WTC11 (cell line): ENCODE measurements at regions not wholly inside any gene's neighbourhood (a gene's known extent, or its start where the extent isn't known, plus 50 kb on each side); places are given as distances from the start of the nearest gene placed in this dataset.

ENCODE experiments used
- ATAC-seq: fragments of 200-7000 bp; cut with Tn5 transposase; 2 replicates; pipeline ENCODE4 v1.10.0; 2021; ENCODE audit warnings: mild to moderate bottlenecking, moderate library complexity
- CTCF ChIA-PET: fragments of 300-600 bp; sonication (Branson Sonifier 250); formaldehyde crosslinking; loops from one replicate; lab custom pipeline; 2021; ENCODE audit warnings: antibody characterized with exemption; lab: Charles Lee
- POLR2A ChIA-PET: fragments of 350-600 bp; sonication (Branson Sonifier 250); formaldehyde crosslinking; loops from one replicate; lab custom pipeline; 2021; ENCODE audit warnings: antibody characterized with exemption; lab: Charles Lee
- DNase-seq: peaks from one replicate; pipeline ENCODE4 v3.0.0; 2021; ENCODE audit warnings: low spot score
- H3K27ac Mint-ChIP-seq: 2 replicates; pipeline ENCODE4 v1.8.0; 2021; ENCODE audit warnings: mixed read lengths
- H3K27me3 Mint-ChIP-seq: 2 replicates; pipeline ENCODE4 v1.8.0; 2021; ENCODE audit warnings: low read depth, mild to moderate bottlenecking, moderate library complexity, mixed read lengths
- H3K36me3 Mint-ChIP-seq: 2 replicates; pipeline ENCODE4 v1.8.0; 2021; ENCODE audit warnings: mixed read lengths
- H3K4me1 Mint-ChIP-seq: 2 replicates; pipeline ENCODE4 v1.8.0; 2022; ENCODE audit warnings: mixed read lengths
- H3K4me3 Mint-ChIP-seq: 2 replicates; pipeline ENCODE4 v1.8.0; 2021; ENCODE audit warnings: mild to moderate bottlenecking, moderate library complexity, mixed read lengths
- H3K9me3 Mint-ChIP-seq: 2 replicates; pipeline ENCODE4 v1.8.0; 2021; ENCODE audit warnings: mixed read lengths
- AR ChIP-seq: fragments of 250-450 bp; sonication (Bioruptor Pico); IDR thresholded peaks from 2 replicates; pipeline ENCODE4 v1.9.0; 2021; ENCODE audit warnings: mild to moderate bottlenecking
- CREM ChIP-seq: sonication (generic); formaldehyde crosslinking; IDR thresholded peaks from 2 replicates; pipeline ENCODE4 v1.8.1; 2022; ENCODE audit warnings: mild to moderate bottlenecking, missing genetic modification reagents, moderate library complexity
- ETV6 ChIP-seq: sonication (generic); formaldehyde crosslinking; IDR thresholded peaks from 2 replicates; pipeline ENCODE4 v1.8.1; 2022; ENCODE audit warnings: mild to moderate bottlenecking, missing genetic modification reagents
- FOXP1 ChIP-seq: sonication (generic); formaldehyde crosslinking; IDR thresholded peaks from 2 replicates; pipeline ENCODE4 v1.8.0; 2022; ENCODE audit warnings: missing genetic modification reagents, mild to moderate bottlenecking, moderate library complexity, borderline replicate concordance
- JAZF1 ChIP-seq: fragments of 250-450 bp; sonication (Bioruptor Pico); IDR thresholded peaks from 2 replicates; pipeline ENCODE4 v1.9.0; 2021; ENCODE audit warnings: moderate library complexity, mild to moderate bottlenecking, inconsistent platforms
- KAT7 ChIP-seq: sonication (generic); formaldehyde crosslinking; IDR thresholded peaks from 2 replicates; pipeline ENCODE4 v1.8.1; 2023; ENCODE audit warnings: missing genetic modification reagents, mild to moderate bottlenecking, borderline replicate concordance
- MAX ChIP-seq: sonication (generic); formaldehyde crosslinking; IDR thresholded peaks from 2 replicates; pipeline ENCODE4 v1.8.0; 2022; ENCODE audit warnings: mild to moderate bottlenecking, missing genetic modification reagents
- NFE2L1 ChIP-seq: sonication (generic); formaldehyde crosslinking; IDR thresholded peaks from 2 replicates; pipeline ENCODE4 v1.8.1; 2023; ENCODE audit warnings: missing genetic modification reagents
- PRRX2 ChIP-seq: fragments of 250-450 bp; sonication (Bioruptor Pico); IDR thresholded peaks from 2 replicates; pipeline ENCODE4 v1.8.0; 2021; ENCODE audit warnings: mild to moderate bottlenecking
- SP1 ChIP-seq: sonication (generic); formaldehyde crosslinking; conservative IDR thresholded peaks from 2 replicates; pipeline ENCODE4 v1.8.1; 2022; ENCODE audit warnings: missing genetic modification reagents
- STAT6 ChIP-seq: sonication (generic); formaldehyde crosslinking; conservative IDR thresholded peaks from 2 replicates; pipeline ENCODE4 v1.8.1; 2023; ENCODE audit warnings: mild to moderate bottlenecking, low read depth, missing genetic modification reagents, moderate library complexity
- TEAD4 ChIP-seq: sonication (generic); formaldehyde crosslinking; IDR thresholded peaks from 2 replicates; pipeline ENCODE4 v1.8.0; 2022; ENCODE audit warnings: mild to moderate bottlenecking, missing genetic modification reagents
- TP53 ChIP-seq: sonication (generic); formaldehyde crosslinking; IDR thresholded peaks from 2 replicates; pipeline ENCODE4 v1.8.1; 2023; ENCODE audit warnings: mild to moderate bottlenecking, missing genetic modification reagents
- USF1 ChIP-seq: sonication (generic); formaldehyde crosslinking; IDR thresholded peaks from 2 replicates; pipeline ENCODE4 v1.8.0; 2022; ENCODE audit warnings: mild to moderate bottlenecking, missing genetic modification reagents
- ZMAT4 ChIP-seq: fragments of 250-450 bp; sonication (Bioruptor Pico); IDR thresholded peaks from 2 replicates; pipeline ENCODE4 v1.9.0; 2021; ENCODE audit warnings: mild to moderate bottlenecking
- ZNF121 ChIP-seq: sonication (generic); formaldehyde crosslinking; IDR thresholded peaks from 2 replicates; pipeline ENCODE4 v1.8.0; 2023; ENCODE audit warnings: missing genetic modification reagents
- ZNF232 ChIP-seq: sonication (generic); formaldehyde crosslinking; IDR thresholded peaks from 2 replicates; pipeline ENCODE4 v1.8.0; 2022; ENCODE audit warnings: mild to moderate bottlenecking, missing genetic modification reagents
- ZNF263 ChIP-seq: sonication (generic); formaldehyde crosslinking; IDR thresholded peaks from 2 replicates; pipeline ENCODE4 v1.8.1; 2022; ENCODE audit warnings: low read depth, mild to moderate bottlenecking, moderate library complexity, missing genetic modification reagents

- peak; percentile 7 for DNase-seq
- Mint-ChIP-seq H3K4me1 (peaks cover 3% of the 10 kb centered on the region; the same call in 1 of the 2 replicates), H3K36me3 (0 out of 2 replicates have a peak, but pooled peaks cover 2% of the 10 kb centered on the region), H3K27ac (no peak overlapping the region), H3K27me3 (no peaks in the 10 kb centered on the region), H3K4me3 (no peak overlapping the region), H3K9me3 (peaks cover 10% of the 10 kb centered on the region; the same call in 1 of the 2 replicates)
- ChIA-PET POLR2A (no interaction called here), CTCF (interaction anchor here (0.5 to 3.2 kb wide), 30 partner anchors 8 to 1400 kb away, joined by 3 to 18 read pairs (median 4); partner anchors contain the start of gene HDAC11)
- ATAC-seq, result no peak
- TF ChIP-seq MAX (CRISPR knock-in tag), result no peak
- peak; percentile 18; the same call in 1 of the 2 replicates for TF ChIP-seq ZNF121 (CRISPR knock-in tag)
These were observed 72.8 kb upstream of the IQSEC1 start for GRCh38 chr3:13145826-13146642.

- CTCF ChIA-PET, result interaction anchor here (0.5 to 3.2 kb wide), 29 partner anchors 9 to 1401 kb away, joined by 3 to 18 read pairs (median 4); partner anchors contain the start of gene HDAC11
- TF ChIP-seq NFE2L1 (CRISPR knock-in tag) (no peak), TP53 (CRISPR knock-in tag) (no peak), ZNF263 (CRISPR knock-in tag) (no peak), FOXP1 (no peak), SP1 (CRISPR knock-in tag) (no peak), ZNF121 (CRISPR knock-in tag) (no peak), TEAD4 (CRISPR knock-in tag) (no peak), ZMAT4 (CRISPR knock-in tag) (no peak), ZNF232 (CRISPR knock-in tag) (no peak), CREM (CRISPR knock-in tag) (no peak)
- TF ChIP-seq, all 79 proteins: peak for 0
- H3K36me3 Mint-ChIP-seq, result 0 out of 2 replicates have a peak, but pooled peaks cover 2% of the 10 kb centered on the region
- ATAC-seq (peak; percentile 33), DNase-seq (peak; percentile 45)
- H3K27me3 Mint-ChIP-seq, result no peaks in the 10 kb centered on the region
- peaks cover 10% of the 10 kb centered on the region; the same call in 1 of the 2 replicates for H3K9me3 Mint-ChIP-seq
- no peak overlapping the region for H3K4me3 Mint-ChIP-seq
- POLR2A ChIA-PET, result no interaction called here
- H3K27ac Mint-ChIP-seq, result no peak overlapping the region
- peaks cover 3% of the 10 kb centered on the region; the same call in 1 of the 2 replicates for H3K4me1 Mint-ChIP-seq
These were observed 72.0 kb upstream of the IQSEC1 start for GRCh38 chr3:13145131-13145825.

GRCh38 chr3:13144163-13145023 is 71.2 kb upstream of the IQSEC1 start:
- no peak overlapping the region for H3K4me3 Mint-ChIP-seq
- H3K4me1 Mint-ChIP-seq, result no peaks in the 10 kb centered on the region; the same call in 1 of the 2 replicates
- no peak for DNase-seq
- H3K27me3 Mint-ChIP-seq, result no peaks in the 10 kb centered on the region
- no peak overlapping the region for H3K27ac Mint-ChIP-seq
- ATAC-seq, result no peak
- peaks cover 10% of the 10 kb centered on the region; the same call in 1 of the 2 replicates for H3K9me3 Mint-ChIP-seq
- H3K36me3 Mint-ChIP-seq, result 0 out of 2 replicates have a peak, but pooled peaks cover 2% of the 10 kb centered on the region
- POLR2A ChIA-PET, result no interaction called here
- CTCF ChIA-PET, result interaction anchor here (1.2 to 3.2 kb wide), 4 partner anchors 22 to 139 kb away, joined by 3 to 18 read pairs (median 5); no protein-coding TSS in a partner anchor
- TF ChIP-seq AR (no peak), ETV6 (CRISPR knock-in tag) (no peak), NFE2L1 (CRISPR knock-in tag) (no peak), PRRX2 (no peak), KAT7 (no peak), JAZF1 (CRISPR knock-in tag) (no peak), USF1 (no peak), STAT6 (no peak), FOXP1 (no peak)
